Prostate gland (tissue), 2 donors: ENCODE measurements at regions not wholly inside any gene's neighbourhood (a gene's known extent, or its start where the extent isn't known, plus 50 kb on each side); places are given as distances from the start of the nearest gene placed in this dataset.

Experiments
- CTCF ChIP-seq, 4 experiments: fragments of 200-600 bp in 2 of 4; fragments of 450-650 bp in 2 of 4; sonication (generic) in 2 of 4; IDR thresholded peaks; 1 replicate in 3 of 4; 2 replicates in 1 of 4; pipeline ENCODE4 v1.5.1; 2016 to 2019; ENCODE audit warnings: antibody characterized with exemption in 4 of 4, mild to moderate bottlenecking in 2 of 4, moderate library complexity in 2 of 4
- POLR2A ChIP-seq: fragments of 450-650 bp; IDR thresholded peaks from one replicate; pipeline ENCODE4 v1.6.1; 2016; ENCODE audit warnings: antibody characterized with exemption, mild to moderate bottlenecking

DNA sequence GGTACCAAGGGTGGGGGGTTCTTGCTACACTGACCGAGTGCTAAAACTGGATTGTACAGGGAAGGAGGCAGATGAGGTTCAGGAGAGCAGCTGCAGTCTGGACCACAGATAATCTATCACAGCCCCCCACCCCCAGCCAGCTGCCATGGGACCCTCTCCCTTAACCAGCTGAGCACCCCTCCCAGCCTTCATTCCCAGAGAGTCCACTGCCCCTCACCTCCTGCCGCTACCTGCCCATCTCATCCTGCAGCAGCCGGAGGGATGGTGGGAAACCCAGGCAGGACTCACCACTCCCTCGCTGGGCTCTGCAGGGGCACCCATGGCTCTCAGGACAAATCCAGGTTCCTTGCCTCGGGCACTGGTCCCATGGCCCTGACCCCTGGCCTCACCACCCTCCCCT lies 66.7 kb downstream of the MRPL36 start:
- TF ChIP-seq CTCF (IDR thresholded peaks at IDR 0.05): no peak
- no peak for TF ChIP-seq POLR2A
